H54 (cell line): ENCODE measurements at regions not wholly inside any gene's neighbourhood (a gene's known extent, or its start where the extent isn't known, plus 50 kb on each side); places are given as distances from the start of the nearest gene placed in this dataset.
A peak's percentile ranks its signal among the peaks of the same experiment; 100 is the strongest.

Experiments used
- DNase-seq: peaks from one replicate; pipeline ENCODE4 v3.0.0; 2011; ENCODE audit warnings: low spot score, mixed read lengths; ENCODE audit not compliant: insufficient read length
- FAIRE-seq: peaks from 3 replicates; lab custom pipeline; 2011; peaks lifted over from hg19 to GRCh38; lab: Jason Lieb, UNC
- POLR2A ChIP-seq: IDR thresholded peaks from 2 replicates; pipeline ENCODE4 v1.6.1; 2011; ENCODE audit warnings: low read depth, mild to moderate bottlenecking, low read length

DNA sequence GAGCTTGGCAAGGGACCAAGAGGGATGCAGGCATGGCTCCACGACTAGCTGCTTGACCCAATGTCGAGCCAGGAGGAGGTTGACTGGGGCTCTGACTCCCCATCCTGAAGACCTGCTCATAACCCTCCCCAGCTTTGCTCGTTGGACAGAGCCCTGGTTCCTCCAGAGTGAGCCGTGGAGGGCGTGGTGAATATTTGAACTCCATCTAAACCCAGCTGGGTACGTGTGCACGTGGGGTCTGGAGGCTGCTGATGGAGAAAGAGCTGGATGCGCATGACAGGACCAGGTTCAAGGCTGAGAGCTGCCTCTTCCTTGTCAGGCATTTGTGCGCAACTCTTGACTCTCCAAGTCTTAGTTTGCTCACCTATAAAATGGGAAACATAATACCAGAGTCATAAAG, 282.8 kb downstream of the TLE3 start:
- no peak for DNase-seq
- no peak for FAIRE-seq
- TF ChIP-seq POLR2A: no peak

DNA sequence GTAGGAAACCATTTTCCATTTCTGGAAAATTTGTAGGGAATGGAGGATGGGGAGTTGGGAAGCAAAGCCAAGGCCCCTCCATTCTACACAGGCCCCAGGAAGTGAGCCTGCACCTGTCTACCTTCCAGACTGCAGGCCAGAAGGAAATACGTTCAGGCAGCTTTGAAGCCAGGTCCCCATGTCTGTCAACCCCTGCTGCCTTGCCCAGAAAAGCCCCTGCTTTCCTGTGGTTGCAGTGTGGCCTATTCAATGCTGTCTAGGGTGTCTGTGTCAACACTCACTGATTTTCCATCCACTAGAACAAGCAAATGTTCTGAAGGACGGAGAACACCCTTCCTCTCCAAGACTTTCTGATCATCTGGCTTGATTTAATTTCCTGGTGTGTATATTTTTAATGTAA, 281.9 kb downstream of the TLE3 start:
- no peak for TF ChIP-seq POLR2A
- DNase-seq (no peak), FAIRE-seq (no peak)

DNA sequence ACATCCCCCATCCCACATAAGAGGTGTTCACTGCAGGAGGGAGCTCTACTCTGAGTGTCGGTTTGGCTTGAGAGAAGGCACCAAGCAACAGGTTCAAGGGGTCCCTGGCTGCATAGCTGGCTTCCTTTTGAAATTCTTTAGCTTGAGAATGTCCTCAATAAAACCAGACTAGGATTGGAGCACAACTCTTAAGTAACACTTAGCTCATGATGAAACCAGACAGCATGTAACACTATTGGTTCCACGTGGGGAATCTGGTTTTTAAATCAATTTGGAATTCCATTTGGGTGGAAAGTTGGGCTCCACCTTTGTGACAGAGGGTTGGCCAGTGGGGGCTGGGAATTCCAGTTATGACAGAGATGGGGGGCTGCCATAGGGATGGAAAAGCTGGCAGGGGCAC, 281.2 kb downstream of the TLE3 start:
- DNase-seq (no peak), FAIRE-seq (no peak)
- TF ChIP-seq POLR2A: no peak

DNA sequence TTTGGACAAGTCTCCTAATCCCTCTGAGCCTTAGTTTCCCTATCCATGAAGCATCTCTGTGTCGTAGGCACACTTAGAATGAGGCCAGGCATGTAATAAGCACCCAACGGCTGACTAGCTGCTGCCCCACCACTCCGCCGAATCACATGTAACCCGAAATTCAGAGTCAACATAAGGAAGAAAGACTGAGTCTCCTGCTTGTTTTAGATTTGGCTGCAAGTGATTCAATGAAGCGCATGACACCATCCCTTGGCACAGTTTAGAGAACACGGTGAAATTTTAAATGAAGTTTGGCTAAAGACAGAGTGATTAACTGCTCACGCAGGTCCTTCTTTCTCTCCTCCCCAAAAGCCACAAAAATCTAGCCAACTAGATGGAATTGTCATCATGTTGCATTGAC, 279.2 kb downstream of the TLE3 start:
- TF ChIP-seq POLR2A: no peak
- FAIRE-seq (no peak), DNase-seq (no peak)

DNA sequence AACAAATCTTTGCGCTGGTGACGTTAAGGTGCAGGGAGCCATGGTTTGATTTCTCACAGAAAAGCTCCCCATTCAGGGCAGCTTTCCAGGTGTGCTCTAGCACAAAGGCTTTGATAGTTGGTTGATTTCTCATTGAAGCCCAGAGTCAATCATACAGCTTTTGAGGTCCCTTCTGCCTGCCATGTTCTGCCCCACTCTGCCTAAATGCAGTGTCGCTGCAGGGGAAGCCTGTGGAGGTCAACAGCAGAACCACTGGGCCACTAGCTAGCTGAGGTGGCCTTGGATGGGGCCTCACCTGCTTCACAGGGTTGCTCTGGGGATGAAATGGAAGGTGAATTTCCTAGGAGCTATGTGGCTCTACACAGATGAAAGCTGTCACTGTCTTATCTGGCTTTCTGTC, 278.3 kb downstream of the TLE3 start:
- no peak for FAIRE-seq
- no peak for DNase-seq
- no peak for TF ChIP-seq POLR2A

DNA sequence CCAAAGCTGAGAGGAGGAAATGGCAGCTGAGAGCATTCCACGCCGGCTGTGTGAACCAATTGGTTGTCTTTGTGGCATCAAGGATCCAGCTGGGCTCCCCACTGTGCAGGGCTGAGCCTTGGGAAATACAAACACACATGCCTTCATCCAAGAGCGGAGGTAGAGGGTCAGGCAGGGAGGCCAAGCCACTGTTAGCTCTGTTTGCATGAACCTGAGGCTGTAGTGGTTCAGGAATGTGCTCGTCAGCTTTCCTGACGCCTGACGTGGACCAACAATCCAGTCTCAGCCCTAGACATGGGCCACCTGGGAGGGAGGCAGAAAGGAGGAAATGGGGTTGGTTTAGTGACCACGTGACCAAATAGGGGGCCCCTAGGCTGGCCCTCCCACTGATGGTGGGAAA, 276.9 kb downstream of the TLE3 start:
- DNase-seq (no peak), FAIRE-seq (no peak)
- TF ChIP-seq POLR2A: no peak

DNA sequence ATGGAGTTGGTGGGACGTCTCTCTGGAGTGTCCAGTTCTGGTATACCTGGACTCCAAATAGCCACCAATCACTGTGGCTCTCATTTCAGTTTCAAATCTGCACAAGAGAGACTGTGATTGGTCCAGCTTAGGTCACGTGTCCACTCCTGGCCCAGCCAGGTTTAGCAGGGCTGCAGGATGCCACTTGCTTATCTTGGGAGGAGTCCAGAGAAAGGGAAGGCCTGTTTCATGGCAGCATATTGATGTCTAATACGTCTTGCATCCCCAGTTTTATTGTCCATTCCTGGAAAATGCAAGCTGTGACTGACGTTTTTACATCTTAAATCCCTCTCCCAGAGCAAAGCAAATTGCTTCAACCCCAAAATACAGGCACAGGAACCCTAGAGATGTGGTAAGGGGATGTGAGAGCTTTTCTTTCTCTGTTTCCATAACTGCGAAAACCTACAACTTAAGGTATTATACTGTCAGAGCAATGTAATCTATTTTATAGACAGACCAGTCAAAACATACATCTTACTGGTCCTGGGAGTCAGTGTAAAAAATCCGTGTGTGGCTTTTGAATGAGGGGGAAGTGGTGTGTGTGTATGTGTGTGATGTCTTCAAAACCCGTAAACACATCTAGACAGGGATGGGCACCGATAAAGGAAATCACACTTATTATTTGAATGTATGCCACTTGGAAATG, 274.4 kb downstream of the TLE3 start:
- no peak for TF ChIP-seq POLR2A
- DNase-seq (peak; percentile 28), FAIRE-seq (no peak)

DNA sequence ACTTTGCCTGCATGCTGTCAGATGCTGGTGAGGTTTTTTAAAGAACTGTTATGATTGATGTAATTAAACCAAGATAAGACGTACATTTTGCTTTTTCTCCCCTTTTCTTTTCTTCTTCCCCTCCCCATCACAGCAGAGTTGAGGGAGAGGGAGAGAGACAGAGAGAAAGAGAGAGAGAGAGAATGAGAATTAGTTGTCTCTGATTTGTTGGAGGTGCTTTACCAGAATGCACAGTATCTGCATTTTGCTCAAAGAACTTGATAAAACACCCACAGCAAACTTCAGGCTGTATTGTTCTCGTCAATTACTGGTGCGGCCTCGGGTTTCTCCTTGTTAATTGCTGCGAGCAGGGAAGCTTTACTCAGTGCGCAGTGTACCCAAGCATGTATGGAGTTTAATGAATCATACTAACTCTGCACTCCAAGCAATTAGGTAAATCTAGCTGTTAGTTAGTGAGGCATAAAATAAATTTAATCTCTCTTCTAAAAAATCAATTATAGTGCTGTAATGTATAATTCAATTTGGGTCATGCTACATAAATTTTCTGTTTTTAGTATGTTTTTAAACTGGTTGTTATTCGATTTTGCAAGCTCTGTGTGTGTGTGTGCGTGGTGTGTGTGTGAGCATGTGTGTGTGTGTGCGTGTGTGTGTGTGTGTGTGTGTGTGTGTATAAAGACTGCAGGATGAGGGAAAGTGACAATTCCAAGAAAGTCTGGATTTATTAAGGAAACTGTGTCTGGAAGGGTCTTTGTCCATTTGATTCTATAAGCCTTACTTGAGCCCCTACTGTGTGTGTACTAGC, 273.4 kb downstream of the TLE3 start:
- FAIRE-seq (no peak), DNase-seq (no peak)
- no peak for TF ChIP-seq POLR2A

DNA sequence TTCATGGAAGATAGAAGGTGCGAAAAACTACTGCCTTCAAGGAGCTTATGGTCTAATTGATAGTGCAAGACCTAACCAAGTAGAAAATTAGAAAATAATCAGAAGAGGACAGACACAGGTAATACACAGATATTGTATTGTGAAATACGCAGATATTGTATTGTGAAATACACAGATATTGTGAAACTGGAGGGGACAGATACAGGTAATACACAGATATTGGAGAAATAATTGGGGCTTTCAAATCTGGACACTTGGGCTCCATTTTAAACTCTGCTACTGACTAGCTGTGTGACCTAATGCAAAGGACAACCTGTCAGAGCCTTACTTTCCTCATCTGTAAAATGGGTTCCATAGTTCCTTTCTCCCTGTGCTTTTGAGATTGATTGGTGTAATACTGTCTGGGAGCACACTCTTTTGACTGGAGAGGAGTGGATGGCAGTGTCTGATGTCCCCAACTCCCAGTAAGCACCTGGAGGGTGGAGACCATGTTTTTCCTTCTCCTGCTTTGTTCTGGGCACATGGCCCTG, 272.8 kb downstream of the TLE3 start:
- FAIRE-seq (no peak), DNase-seq (no peak)
- no peak for TF ChIP-seq POLR2A

DNA sequence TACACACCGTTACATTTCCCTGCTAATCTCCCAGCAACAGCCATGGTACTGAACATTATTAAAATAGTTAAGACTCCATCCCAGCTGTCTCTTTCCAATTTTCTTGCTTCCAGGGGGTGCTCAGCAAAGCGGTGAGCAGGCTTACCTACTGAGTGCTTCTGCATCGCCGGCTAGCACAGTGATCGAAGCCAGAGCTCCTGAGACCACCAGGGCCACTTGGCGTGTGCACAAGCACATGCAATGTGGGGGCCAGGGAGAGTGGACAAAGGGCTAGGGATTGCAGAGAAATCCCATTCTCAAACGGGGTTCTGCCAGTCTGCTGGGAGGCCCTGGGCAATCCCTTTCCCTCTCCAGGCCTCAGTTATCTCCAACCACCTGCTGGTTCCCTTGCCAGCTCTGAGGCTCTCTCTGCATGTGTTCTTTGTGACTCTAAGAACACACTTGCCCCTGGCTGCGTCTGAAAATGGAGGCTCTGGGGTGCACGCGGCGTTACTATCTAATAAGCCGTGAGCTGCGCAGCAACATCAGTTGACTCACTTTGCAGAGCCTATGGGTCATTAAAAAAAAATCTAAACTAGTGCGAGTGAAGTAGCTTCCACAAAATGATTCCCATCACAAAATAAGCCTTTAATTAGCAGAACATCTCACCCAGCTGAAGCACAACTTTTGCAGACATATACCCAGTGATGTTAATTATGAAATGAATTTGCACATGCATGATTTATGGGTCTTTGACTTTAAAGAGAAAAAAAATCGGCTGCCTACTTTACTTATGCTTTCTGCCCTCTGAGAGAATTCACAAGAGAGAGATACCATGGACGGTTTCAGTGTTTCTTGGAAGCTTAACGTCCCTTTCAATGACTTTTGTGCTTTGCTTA, 271.5 kb downstream of the TLE3 start:
- TF ChIP-seq POLR2A: no peak
- no peak for DNase-seq
- FAIRE-seq: no peak

DNA sequence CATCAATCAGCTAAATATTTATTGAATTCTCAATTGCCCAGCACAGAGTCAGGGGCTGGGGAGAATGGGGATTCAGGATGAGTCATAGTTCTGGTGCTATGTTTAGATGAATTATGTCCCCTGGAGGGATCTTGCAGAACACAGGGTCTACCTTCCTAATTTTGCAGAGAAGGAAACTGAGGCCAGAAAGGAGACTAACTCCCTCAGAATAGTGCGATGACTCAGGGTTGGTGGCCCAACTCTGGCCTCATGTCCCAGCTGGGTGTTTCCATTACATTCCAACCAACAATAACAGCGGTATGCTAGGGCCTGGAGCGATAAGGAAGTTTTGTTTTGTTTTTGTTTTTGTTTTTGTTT, 270.9 kb downstream of the TLE3 start:
- no peak for TF ChIP-seq POLR2A
- FAIRE-seq: no peak
- DNase-seq: no peak

DNA sequence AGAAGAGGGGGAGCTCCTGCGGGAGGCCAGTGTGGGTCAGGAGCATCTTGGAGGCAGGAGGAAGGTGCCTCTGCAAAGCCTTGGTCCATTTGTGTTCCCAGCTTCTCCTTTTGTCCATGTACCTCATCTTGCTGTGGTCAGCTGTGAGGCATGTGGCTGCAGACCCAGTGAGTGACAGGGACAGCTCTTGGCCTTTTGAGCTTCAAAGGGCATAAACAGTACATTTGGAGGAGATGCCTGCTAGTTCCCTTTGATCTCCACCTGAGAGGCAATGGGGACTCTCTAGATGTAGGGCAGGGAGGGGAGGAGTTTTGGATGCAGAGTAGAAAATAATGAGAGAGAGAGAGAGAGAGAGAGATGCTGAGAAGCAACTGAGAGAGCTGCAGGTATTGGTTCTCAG, 270.0 kb downstream of the TLE3 start:
- TF ChIP-seq POLR2A: no peak
- FAIRE-seq (no peak), DNase-seq (no peak)

DNA sequence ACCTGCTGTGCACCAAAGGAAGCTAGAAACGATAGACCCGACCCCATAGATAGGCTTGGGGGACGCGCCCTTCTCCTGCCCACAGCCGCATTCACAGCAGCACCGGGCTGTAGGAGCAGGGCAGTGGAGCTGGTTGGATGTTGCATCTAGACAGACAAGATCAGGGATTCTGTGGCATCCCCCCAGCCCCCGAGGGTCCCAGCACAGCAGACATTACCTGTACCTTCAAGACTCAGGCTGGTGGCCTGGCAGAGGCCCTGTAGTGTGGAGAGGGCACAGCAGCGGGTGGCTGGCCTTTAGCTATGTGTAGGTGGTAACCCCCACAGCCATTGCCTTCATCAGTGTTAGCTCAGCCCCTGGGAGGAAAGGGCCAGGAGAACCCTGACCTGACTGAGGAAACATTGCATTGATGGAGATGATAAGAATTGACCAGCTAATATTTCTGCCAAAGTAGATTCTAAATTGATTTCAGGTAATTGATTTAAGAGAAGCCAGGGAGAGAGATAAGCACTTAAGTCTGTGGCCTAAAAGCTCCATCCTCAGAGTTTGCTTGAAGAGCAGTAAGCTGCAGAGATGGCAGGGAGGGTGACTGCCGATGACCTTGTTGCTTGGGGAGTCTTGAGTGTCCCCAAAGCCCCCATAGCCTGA, 269.4 kb downstream of the TLE3 start:
- FAIRE-seq (no peak), DNase-seq (no peak)
- TF ChIP-seq POLR2A: no peak

DNA sequence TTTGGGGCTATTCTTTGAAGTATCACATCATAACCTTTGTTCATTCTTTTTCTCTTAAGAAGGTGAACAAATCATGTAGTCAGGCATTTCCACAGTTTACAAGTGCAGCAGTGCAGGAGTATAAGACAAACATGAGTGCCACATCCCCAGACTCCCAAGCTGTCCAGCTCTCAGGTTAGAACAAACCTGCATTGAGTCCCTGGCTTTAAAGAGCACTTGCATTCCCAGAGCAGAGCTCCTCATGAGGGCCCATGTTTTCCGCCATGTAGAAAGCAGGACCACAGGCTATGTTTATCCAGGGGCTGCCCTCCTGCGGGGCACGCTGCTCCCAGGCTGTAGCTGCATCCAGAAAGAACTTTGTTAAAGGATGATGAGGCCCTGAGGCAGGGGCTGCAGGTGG, 267.7 kb downstream of the TLE3 start:
- no peak for TF ChIP-seq POLR2A
- DNase-seq (no peak), FAIRE-seq (no peak)
